HEK293 (cell line): ENCODE measurements at regions not wholly inside any gene's neighbourhood (a gene's known extent, or its start where the extent isn't known, plus 50 kb on each side); places are given as distances from the start of the nearest gene placed in this dataset.

ENCODE experiments used
- CTCF ChIP-seq: fragments of 450-650 bp; formaldehyde crosslinking; IDR thresholded peaks from 2 replicates; pipeline ENCODE4 v1.5.1; 2016; ENCODE audit warnings: missing biosample characterization, missing genetic modification characterization
- ZNF416 ChIP-seq: fragments of 450-650 bp; formaldehyde crosslinking; IDR thresholded peaks from 2 replicates; pipeline ENCODE4 v1.5.1; 2016; ENCODE audit warnings: missing biosample characterization, missing genetic modification characterization
- ZNF518A ChIP-seq: fragments of 450-650 bp; formaldehyde crosslinking; conservative IDR thresholded peaks from 2 replicates; pipeline ENCODE4 v1.5.1; 2016; ENCODE audit warnings: low read depth, missing biosample characterization, missing genetic modification characterization
- ZNF621 ChIP-seq: fragments of 450-650 bp; formaldehyde crosslinking; IDR thresholded peaks from 2 replicates; pipeline ENCODE4 v1.5.1; 2017; ENCODE audit warnings: missing biosample characterization, missing genetic modification characterization

GRCh38 chr9:117625154-117625553 lies 79.0 kb upstream of the TLR4 start:
- TF ChIP-seq CTCF (tag by site-specific recombination) (no peak), ZNF518A (tag by site-specific recombination) (no peak), ZNF621 (no peak), ZNF416 (tag by site-specific recombination) (no peak)
